ENCODE measurements at regions not wholly inside any gene's neighbourhood (a gene's known extent, or its start where the extent isn't known, plus 50 kb on each side); places are given as distances from the start of the nearest gene placed in this dataset.
"Not testable (repeated sequence)": the region's sequence is repeated elsewhere in the genome, so short reads cannot be mapped to it uniquely, and the experiment has no call there.

GRCh38 chr2:180555391-180555965 lies 424.9 kb upstream of the UBE2E3 start:
- TF ChIP-seq, protein P1, sequence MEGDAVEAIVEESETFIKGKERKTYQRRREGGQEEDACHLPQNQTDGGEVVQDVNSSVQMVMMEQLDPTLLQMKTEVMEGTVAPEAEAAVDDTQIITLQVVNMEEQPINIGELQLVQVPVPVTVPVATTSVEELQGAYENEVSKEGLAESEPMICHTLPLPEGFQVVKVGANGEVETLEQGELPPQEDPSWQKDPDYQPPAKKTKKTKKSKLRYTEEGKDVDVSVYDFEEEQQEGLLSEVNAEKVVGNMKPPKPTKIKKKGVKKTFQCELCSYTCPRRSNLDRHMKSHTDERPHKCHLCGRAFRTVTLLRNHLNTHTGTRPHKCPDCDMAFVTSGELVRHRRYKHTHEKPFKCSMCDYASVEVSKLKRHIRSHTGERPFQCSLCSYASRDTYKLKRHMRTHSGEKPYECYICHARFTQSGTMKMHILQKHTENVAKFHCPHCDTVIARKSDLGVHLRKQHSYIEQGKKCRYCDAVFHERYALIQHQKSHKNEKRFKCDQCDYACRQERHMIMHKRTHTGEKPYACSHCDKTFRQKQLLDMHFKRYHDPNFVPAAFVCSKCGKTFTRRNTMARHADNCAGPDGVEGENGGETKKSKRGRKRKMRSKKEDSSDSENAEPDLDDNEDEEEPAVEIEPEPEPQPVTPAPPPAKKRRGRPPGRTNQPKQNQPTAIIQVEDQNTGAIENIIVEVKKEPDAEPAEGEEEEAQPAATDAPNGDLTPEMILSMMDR (IDR thresholded peaks at IDR 0.05; ENCODE audit: insufficient read depth, low read depth, low read length): no peak
- no peak for DNase-seq (ENCODE audit: low read depth)
- H3K4me3 ChIP-seq (ENCODE audit: low read depth, low read length): no peak overlapping the region

DNA sequence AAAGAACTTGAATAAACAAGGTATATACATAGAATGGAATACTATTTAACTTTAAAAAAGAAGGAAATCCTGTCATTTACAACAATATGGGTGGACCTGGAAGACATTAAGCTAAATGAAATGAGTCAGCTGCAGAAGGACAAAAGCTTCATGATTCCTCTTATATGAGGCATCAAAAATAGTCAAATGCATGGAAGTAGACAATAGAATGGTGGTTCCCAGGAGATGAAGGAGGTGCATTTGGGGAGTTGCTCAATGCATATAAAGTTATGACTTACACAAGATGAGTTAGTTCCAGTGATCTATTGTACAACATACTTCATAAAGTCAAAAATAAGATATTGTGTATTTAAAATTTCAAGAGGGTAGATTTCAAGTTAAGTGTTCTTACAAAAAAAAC lies 426.1 kb upstream of the UBE2E3 start:
- TF ChIP-seq, protein P1 (IDR thresholded peaks at IDR 0.05; ENCODE audit: insufficient read depth, low read depth, low read length): no peak
- no peak for DNase-seq (ENCODE audit: low read depth)
- H3K4me3 ChIP-seq (ENCODE audit: low read depth, low read length): no peak overlapping the region

DNA sequence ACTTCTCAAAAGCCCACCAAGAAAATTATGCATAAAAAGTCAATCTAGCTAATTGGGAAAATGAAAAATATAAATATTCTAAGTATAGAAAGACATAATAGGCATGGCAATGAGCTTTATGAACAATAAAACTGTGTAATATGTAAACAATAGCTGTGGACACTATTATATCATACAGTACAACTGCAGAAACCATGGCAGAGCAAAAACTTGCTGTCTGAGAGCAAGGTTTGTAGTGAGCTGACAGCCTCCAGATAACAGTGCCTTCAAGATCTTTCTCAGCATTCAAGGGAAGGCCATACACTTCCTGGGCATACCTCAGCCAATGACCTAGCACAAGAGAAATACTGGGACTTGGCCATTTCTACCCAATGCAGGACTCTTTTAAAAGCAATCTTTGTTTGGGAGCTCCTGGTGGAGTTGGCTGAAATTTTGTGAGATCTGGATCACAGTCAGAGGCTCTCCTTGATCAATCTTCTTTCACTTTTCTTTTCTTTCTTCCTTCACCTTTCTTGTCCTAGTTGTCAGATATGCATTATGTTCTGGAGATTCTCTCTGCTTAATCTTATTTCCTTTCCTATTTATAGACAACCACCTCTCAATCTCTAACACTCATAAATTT lies 427.2 kb upstream of the UBE2E3 start:
- DNase-seq (ENCODE audit: low read depth): no peak

DNA sequence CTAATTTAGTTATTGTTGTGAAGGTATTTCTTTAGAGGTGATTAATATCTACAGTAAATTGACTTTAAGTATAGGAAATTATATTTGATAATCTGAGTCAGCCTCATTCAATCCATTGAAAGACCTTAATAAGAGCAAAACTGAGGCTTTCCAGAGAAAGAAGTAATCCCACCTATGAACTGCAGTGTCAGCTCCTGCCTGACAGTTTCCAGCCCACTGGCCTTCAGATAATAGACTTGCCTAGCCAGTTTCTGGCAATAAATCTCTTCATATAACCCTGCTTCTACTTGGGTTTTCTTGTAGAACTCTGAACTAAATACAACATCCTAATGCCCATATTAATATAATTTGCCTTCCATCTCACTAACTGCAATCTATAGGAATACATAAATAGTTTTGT lies 437.9 kb upstream of the UBE2E3 start:
- H3K4me3 ChIP-seq (ENCODE audit: low read depth, low read length): no peak overlapping the region
- TF ChIP-seq, protein P1 (IDR thresholded peaks at IDR 0.05; ENCODE audit: insufficient read depth, low read depth, low read length): no peak
- no peak for DNase-seq (ENCODE audit: low read depth)

More for the DNA sequence above, 427.2 kb upstream of the UBE2E3 start:
- TF ChIP-seq, protein P1 (IDR thresholded peaks at IDR 0.05; ENCODE audit: insufficient read depth, low read depth, low read length): no peak
- H3K4me3 ChIP-seq (ENCODE audit: low read depth, low read length): no peak overlapping the region

DNA sequence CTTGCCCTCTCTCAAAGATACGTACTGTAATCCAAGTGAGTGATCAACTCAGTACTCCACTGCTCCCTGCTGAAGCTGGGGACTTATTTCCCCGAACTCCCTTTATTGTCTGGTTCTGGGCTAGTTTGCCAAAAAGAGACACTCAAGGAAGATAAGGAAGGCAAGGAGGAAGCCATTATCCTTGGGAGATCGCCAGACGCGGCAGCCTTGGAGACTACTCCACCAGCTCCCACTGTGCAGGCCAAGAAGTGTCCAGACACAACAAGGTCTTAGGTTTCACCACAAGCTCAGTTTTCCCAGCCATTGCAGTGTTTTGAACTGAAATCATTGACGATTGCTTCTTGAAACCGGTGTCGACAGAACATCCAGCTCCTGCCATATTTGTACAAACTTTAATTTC lies 439.6 kb upstream of the UBE2E3 start:
- TF ChIP-seq, protein P1 (IDR thresholded peaks at IDR 0.05; ENCODE audit: insufficient read depth, low read depth, low read length): no peak
- DNase-seq (ENCODE audit: low read depth): no peak
- H3K4me3 ChIP-seq (ENCODE audit: low read depth, low read length): no peak overlapping the region

DNA sequence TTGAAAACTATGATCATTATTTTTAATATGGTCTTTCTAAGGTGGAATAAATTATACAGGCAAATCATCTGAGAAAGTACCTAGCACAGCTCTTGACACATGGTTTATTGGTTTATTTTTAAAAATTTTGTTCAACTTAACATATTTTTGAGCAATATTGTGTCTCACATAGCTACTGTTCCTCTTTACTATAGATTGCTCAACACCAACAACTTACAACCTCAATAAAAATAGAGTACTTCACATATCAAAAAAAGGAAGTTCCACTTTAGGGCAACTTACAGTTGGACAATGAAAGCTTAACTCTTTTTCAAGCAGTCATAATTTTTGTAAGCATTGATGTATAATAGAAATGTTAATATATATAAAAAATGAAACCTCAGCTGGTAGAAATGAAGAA lies 440.9 kb upstream of the UBE2E3 start:
- no peak for DNase-seq (ENCODE audit: low read depth)
- TF ChIP-seq, protein P1 (IDR thresholded peaks at IDR 0.05; ENCODE audit: insufficient read depth, low read depth, low read length): no peak

GRCh38 chr2:180535289-180535688 lies 445.1 kb upstream of the UBE2E3 start:
- TF ChIP-seq, protein P1 (IDR thresholded peaks at IDR 0.05; ENCODE audit: insufficient read depth, low read depth, low read length): no peak
- no peak overlapping the region for H3K4me3 ChIP-seq (ENCODE audit: low read depth, low read length)
- no peak for DNase-seq (ENCODE audit: low read depth)

More for the DNA sequence above, 440.9 kb upstream of the UBE2E3 start:
- H3K4me3 ChIP-seq (ENCODE audit: low read depth, low read length): no peak overlapping the region

GRCh38 chr2:180531787-180532186 lies 448.6 kb upstream of the UBE2E3 start:
- not testable (repeated sequence) for DNase-seq (ENCODE audit: low read depth)

More at GRCh38 chr2:180531787-180532186, 448.6 kb upstream of the UBE2E3 start:
- H3K4me3 ChIP-seq (ENCODE audit: low read depth, low read length): not testable (repeated sequence)
